Transverse colon (tissue), 4 donors: ENCODE measurements at regions not wholly inside any gene's neighbourhood (a gene's known extent, or its start where the extent isn't known, plus 50 kb on each side); places are given as distances from the start of the nearest gene placed in this dataset.
"Not testable (repeated sequence)": the region's sequence is repeated elsewhere in the genome, so short reads cannot be mapped to it uniquely, and the experiment has no call there.

Experiments
- CTCF ChIP-seq, 5 experiments: fragments of 200-600 bp in 3 of 5; fragments of 450-650 bp in 2 of 5; sonication (generic) in 3 of 5; IDR thresholded peaks; 1 replicate in 2 of 5; 2 replicates in 3 of 5; pipeline ENCODE4 v1.5.1; 2016 to 2017; ENCODE audit warnings: antibody characterized with exemption in 5 of 5, inconsistent platforms in 3 of 5, mild to moderate bottlenecking in 2 of 5, moderate library complexity in 1 of 5
- POLR2AphosphoS5 ChIP-seq, 3 donors: sonication (generic); formaldehyde crosslinking; IDR thresholded peaks; one replicate each; pipeline ENCODE4 v1.6.1; 2016; ENCODE audit warnings: antibody characterized with exemption in 3 of 3

- not testable (repeated sequence) for TF ChIP-seq CTCF, POLR2AphosphoS5 (IDR thresholded peaks at IDR 0.05)
These were observed 99.0 kb upstream of the GPR6 start for GRCh38 chr6:109879081-109879480.
